ENCODE measurements at regions not wholly inside any gene's neighbourhood (a gene's known extent, or its start where the extent isn't known, plus 50 kb on each side); places are given as distances from the start of the nearest gene placed in this dataset.
"Not testable (repeated sequence)": the region's sequence is repeated elsewhere in the genome, so short reads cannot be mapped to it uniquely, and the experiment has no call there.

DNA sequence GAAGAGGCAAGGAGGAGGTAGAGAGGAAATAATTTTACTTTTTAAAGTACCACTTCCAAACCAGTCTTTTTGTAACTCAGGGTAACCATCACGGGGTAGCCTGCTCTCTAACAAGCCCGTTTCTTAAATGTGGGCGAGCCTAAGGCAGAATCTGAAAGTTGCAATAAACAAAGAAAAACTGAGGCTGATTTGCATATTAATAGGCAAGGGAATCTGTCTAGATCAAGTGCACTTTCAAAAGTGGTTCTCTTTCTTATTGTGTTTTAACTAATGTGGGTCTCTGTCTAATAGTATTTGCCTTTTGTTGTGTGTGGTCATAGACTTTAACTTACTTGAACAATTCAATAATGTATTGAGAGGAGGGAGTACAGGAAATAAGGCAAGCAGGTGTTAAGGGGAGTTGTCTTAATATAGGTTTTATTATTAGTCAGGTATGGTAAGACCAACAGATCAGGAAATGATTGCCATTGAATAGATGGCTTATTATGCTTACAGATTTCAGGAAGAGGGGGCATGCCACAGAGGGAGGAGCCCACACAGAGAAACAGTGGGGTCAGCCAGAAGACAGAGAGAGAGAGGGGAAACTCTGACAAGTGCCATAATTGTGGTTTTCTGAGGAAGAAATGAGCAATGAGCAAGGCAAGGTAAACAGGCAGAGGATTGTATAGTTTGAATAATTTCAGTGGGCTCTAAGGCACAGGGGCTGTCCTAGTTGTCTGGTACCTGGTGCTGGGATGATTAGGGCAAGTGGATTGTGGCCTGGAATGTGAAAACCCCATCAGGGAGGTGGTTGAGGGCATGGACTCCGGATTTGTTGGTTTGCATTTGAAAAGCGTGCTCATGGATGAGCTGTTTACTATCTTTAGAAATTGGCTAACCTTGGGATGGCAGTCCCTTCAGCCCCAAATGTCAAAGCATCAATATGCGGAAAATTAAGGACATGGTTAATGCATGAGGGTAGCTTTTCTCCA, 237.2 kb downstream of the TOX3 start:
- CTCF ChIA-PET = no interaction called here
- H3K36me3 ChIP-seq (ENCODE audit: control insufficient read depth in 4 of 4, insufficient read depth in 4 of 4, low read length in 3 of 4) = no peaks in the 10 kb centered on the region
- POLR2A ChIA-PET = no interaction called here
- WGBS (ENCODE audit: insufficient coverage) = 68% methylated on average over 5 of the region's 6 CpGs
- peaks cover 0 to 2% (median 0%) of the 10 kb centered on the region in 5 experiments for H3K9me3 ChIP-seq (ENCODE audit: control extremely low read depth in 1 of 5, control insufficient read depth in 4 of 5, insufficient read depth in 2 of 5, low read depth in 1 of 5, low read length in 4 of 5)
- no peak for DNase-seq
- H3K4me1 ChIP-seq (ENCODE audit: control extremely low read depth in 1 of 4, control insufficient read depth in 4 of 4, insufficient read depth in 4 of 4, low read length in 3 of 4) = no peaks in the 10 kb centered on the region
- no peaks in the 10 kb centered on the region for H3K27me3 ChIP-seq (replicated peaks in 2 of 5; ENCODE audit: control insufficient read depth in 4 of 5, insufficient read depth in 5 of 5, low read length in 4 of 5)
- no peak overlapping the region for H3K4me3 ChIP-seq (ENCODE audit: control insufficient read depth in 1 of 7, extremely low read depth in 1 of 7, insufficient read depth in 4 of 7, low read depth in 2 of 7, low read length in 6 of 7)
- no peak overlapping the region for H3K27ac ChIP-seq (ENCODE audit: insufficient read depth in 1 of 2, low read depth in 1 of 2, low read length in 2 of 2, poor library complexity in 1 of 2, severe bottlenecking in 2 of 2)

DNA sequence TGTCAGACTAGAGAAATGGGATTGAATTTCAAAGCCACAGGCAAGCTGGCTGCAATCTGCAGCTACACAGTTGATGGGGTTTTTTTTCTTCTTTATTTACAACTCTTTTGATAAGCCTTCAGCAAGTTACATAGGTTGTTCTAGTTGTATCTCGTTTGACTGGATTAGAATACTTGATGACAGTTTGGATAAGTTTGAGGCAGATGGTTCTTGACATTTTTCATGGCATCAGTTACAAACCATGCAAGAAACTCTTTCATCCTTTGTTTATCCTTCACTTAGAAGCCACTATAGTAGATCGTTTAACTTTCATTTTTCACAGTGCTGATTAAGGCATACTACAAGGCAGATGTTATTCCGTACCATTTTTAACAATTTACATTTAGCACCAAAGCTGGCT, 238.9 kb downstream of the TOX3 start:
- no peak for DNase-seq
- ChIA-PET POLR2A (no interaction called here), CTCF (no interaction called here)
- Histone ChIP-seq H3K4me3 (ENCODE audit: control insufficient read depth in 1 of 7, extremely low read depth in 1 of 7, insufficient read depth in 4 of 7, low read depth in 2 of 7, low read length in 6 of 7) (no peak overlapping the region), H3K27ac (ENCODE audit: insufficient read depth in 1 of 2, low read depth in 1 of 2, low read length in 2 of 2, poor library complexity in 1 of 2, severe bottlenecking in 2 of 2) (no peak overlapping the region), H3K4me1 (ENCODE audit: control extremely low read depth in 1 of 4, control insufficient read depth in 4 of 4, insufficient read depth in 4 of 4, low read length in 3 of 4) (no peaks in the 10 kb centered on the region), H3K27me3 (replicated peaks in 2 of 5; ENCODE audit: control insufficient read depth in 4 of 5, insufficient read depth in 5 of 5, low read length in 4 of 5) (no peaks in the 10 kb centered on the region), H3K9me3 (ENCODE audit: control extremely low read depth in 1 of 5, control insufficient read depth in 4 of 5, insufficient read depth in 2 of 5, low read depth in 1 of 5, low read length in 4 of 5) (no peaks in the 10 kb centered on the region), H3K36me3 (ENCODE audit: control insufficient read depth in 4 of 4, insufficient read depth in 4 of 4, low read length in 3 of 4) (no peaks in the 10 kb centered on the region)
- WGBS (ENCODE audit: insufficient coverage) = 88% methylated on average over 2 of the region's 3 CpGs

DNA sequence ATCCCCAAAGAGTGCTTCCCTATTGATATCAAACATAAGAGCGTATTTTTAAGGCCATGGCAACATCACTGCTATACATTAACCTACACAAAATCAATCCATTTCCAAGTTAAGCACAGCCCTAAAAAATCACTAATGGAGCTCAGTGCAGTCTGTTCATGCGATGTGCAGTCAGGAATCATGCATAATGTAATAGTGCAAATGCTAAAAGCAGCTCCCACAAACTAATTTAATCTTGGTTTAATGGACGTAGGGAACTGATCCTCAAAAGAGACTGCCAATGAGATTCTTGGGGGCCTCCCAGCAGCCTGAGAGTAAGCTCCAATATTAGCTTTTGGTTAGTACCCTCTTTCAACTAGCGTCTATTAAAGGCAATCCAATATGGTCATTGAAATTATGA, 245.9 kb downstream of the TOX3 start:
- Histone ChIP-seq H3K9me3 (ENCODE audit: control extremely low read depth in 1 of 5, control insufficient read depth in 4 of 5, insufficient read depth in 2 of 5, low read depth in 1 of 5, low read length in 4 of 5) (no peaks in the 10 kb centered on the region), H3K4me3 (ENCODE audit: control insufficient read depth in 1 of 7, extremely low read depth in 1 of 7, insufficient read depth in 4 of 7, low read depth in 2 of 7, low read length in 6 of 7) (no peak overlapping the region), H3K27ac (ENCODE audit: insufficient read depth in 1 of 2, low read depth in 1 of 2, low read length in 2 of 2, poor library complexity in 1 of 2, severe bottlenecking in 2 of 2) (no peak overlapping the region), H3K27me3 (replicated peaks in 2 of 5; ENCODE audit: control insufficient read depth in 4 of 5, insufficient read depth in 5 of 5, low read length in 4 of 5) (no peaks in the 10 kb centered on the region), H3K4me1 (ENCODE audit: control extremely low read depth in 1 of 4, control insufficient read depth in 4 of 4, insufficient read depth in 4 of 4, low read length in 3 of 4) (no peaks in the 10 kb centered on the region), H3K36me3 (ENCODE audit: control insufficient read depth in 4 of 4, insufficient read depth in 4 of 4, low read length in 3 of 4) (no peaks in the 10 kb centered on the region)
- POLR2A ChIA-PET = no interaction called here
- 89% methylated on average over 3 of the region's 4 CpGs for WGBS (ENCODE audit: insufficient coverage)
- CTCF ChIA-PET = no interaction called here
- no peak for DNase-seq

- Histone ChIP-seq H3K27me3 (replicated peaks in 2 of 5; ENCODE audit: control insufficient read depth in 4 of 5, insufficient read depth in 5 of 5, low read length in 4 of 5) (no peaks in the 10 kb centered on the region), H3K9me3 (ENCODE audit: control extremely low read depth in 1 of 5, control insufficient read depth in 4 of 5, insufficient read depth in 2 of 5, low read depth in 1 of 5, low read length in 4 of 5) (no peaks in the 10 kb centered on the region), H3K4me1 (ENCODE audit: control extremely low read depth in 1 of 4, control insufficient read depth in 4 of 4, insufficient read depth in 4 of 4, low read length in 3 of 4) (no peaks in the 10 kb centered on the region), H3K27ac (ENCODE audit: insufficient read depth in 1 of 2, low read depth in 1 of 2, low read length in 2 of 2, poor library complexity in 1 of 2, severe bottlenecking in 2 of 2) (no peak overlapping the region), H3K4me3 (ENCODE audit: control insufficient read depth in 1 of 7, extremely low read depth in 1 of 7, insufficient read depth in 4 of 7, low read depth in 2 of 7, low read length in 6 of 7) (no peak overlapping the region), H3K36me3 (ENCODE audit: control insufficient read depth in 4 of 4, insufficient read depth in 4 of 4, low read length in 3 of 4) (no peaks in the 10 kb centered on the region)
- no peak for DNase-seq
- CTCF ChIA-PET = no interaction called here
- POLR2A ChIA-PET = no interaction called here
Measured at GRCh38 chr16:52298769-52299168, 248.2 kb downstream of the TOX3 start.

DNA sequence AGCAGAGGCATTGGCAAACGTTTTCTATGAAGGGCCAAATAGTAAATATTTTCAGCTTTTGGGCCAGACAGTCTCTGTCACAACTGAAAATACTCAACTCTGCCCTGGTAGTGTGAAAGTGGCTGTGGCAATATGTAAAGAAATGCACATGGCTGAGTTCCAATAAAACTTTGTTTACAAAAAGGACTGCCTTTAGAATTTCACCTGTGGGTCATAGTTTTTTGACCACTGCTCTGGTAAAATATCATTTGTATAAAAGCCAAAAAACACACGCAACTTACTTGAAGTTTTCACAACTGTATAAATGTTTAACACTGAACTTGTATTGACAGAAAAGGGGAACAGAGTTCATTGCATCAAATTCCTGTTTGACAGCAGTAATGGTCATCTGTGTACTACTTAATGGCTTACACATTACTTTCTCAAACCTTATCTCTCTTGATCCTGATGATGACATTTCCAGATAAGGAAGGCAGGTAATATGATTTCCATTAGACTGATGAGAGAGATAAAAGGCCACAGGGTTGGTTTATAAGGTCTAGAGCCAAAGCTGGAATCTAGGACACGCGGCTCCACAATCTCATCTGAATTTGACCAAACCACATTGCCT, 250.1 kb downstream of the TOX3 start:
- H3K36me3 ChIP-seq (ENCODE audit: control insufficient read depth in 4 of 4, insufficient read depth in 4 of 4, low read length in 3 of 4); H3K9me3 ChIP-seq (ENCODE audit: control extremely low read depth in 1 of 5, control insufficient read depth in 4 of 5, insufficient read depth in 2 of 5, low read depth in 1 of 5, low read length in 4 of 5); H3K27me3 ChIP-seq (replicated peaks in 2 of 5; ENCODE audit: control insufficient read depth in 4 of 5, insufficient read depth in 5 of 5, low read length in 4 of 5); H3K27ac ChIP-seq (ENCODE audit: insufficient read depth in 1 of 2, low read depth in 1 of 2, low read length in 2 of 2, poor library complexity in 1 of 2, severe bottlenecking in 2 of 2); H3K4me3 ChIP-seq (ENCODE audit: control insufficient read depth in 1 of 7, extremely low read depth in 1 of 7, insufficient read depth in 4 of 7, low read depth in 2 of 7, low read length in 6 of 7); H3K4me1 ChIP-seq (ENCODE audit: control extremely low read depth in 1 of 4, control insufficient read depth in 4 of 4, insufficient read depth in 4 of 4, low read length in 3 of 4); CTCF ChIA-PET; DNase-seq; POLR2A ChIA-PET: not testable (repeated sequence)
- WGBS (ENCODE audit: insufficient coverage) = 67% methylated on average over 1 of the region's 4 CpGs

GRCh38 chr16:52296076-52296475, 250.9 kb downstream of the TOX3 start:
- no peak for DNase-seq

DNA sequence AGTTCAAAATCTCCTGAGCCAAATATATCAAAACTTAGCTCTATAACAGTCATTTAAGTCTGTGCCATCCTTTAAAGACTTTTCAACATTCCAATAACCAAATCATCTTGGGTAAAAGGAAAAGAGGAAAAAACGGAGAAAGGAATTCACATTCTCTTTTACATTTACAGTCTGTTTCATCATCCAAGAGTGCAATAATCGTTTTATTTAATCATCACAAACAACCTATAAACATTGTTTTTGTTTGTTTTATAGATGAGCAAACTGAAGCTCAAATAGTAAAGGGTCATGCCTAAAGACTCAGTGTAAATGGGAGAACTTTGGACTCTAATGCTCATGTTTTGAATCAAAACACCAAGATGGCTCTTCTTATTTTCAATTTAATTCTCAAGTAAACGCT, 252.3 kb downstream of the TOX3 start:
- H3K4me3 ChIP-seq (ENCODE audit: control insufficient read depth in 1 of 7, extremely low read depth in 1 of 7, insufficient read depth in 4 of 7, low read depth in 2 of 7, low read length in 6 of 7) = no peak overlapping the region
- WGBS (ENCODE audit: insufficient coverage) = 100% methylated on average over 1 of the region's 3 CpGs
- no peaks in the 10 kb centered on the region for H3K36me3 ChIP-seq (ENCODE audit: control insufficient read depth in 4 of 4, insufficient read depth in 4 of 4, low read length in 3 of 4)
- H3K4me1 ChIP-seq (ENCODE audit: control extremely low read depth in 1 of 4, control insufficient read depth in 4 of 4, insufficient read depth in 4 of 4, low read length in 3 of 4) = no peaks in the 10 kb centered on the region
- no peaks in the 10 kb centered on the region for H3K9me3 ChIP-seq (ENCODE audit: control extremely low read depth in 1 of 5, control insufficient read depth in 4 of 5, insufficient read depth in 2 of 5, low read depth in 1 of 5, low read length in 4 of 5)
- ChIA-PET CTCF (no interaction called here), POLR2A (no interaction called here)
- H3K27me3 ChIP-seq (replicated peaks in 2 of 5; ENCODE audit: control insufficient read depth in 4 of 5, insufficient read depth in 5 of 5, low read length in 4 of 5) = no peaks in the 10 kb centered on the region
- DNase-seq = no peak
- no peak overlapping the region for H3K27ac ChIP-seq (ENCODE audit: insufficient read depth in 1 of 2, low read depth in 1 of 2, low read length in 2 of 2, poor library complexity in 1 of 2, severe bottlenecking in 2 of 2)

More at GRCh38 chr16:52296076-52296475, 250.9 kb downstream of the TOX3 start:
- ChIA-PET POLR2A (no interaction called here), CTCF (no interaction called here)
- WGBS (ENCODE audit: insufficient coverage) = 100% methylated on average over 1 of the region's 2 CpGs
- Histone ChIP-seq H3K9me3 (ENCODE audit: control extremely low read depth in 1 of 5, control insufficient read depth in 4 of 5, insufficient read depth in 2 of 5, low read depth in 1 of 5, low read length in 4 of 5) (no peaks in the 10 kb centered on the region), H3K27me3 (replicated peaks in 2 of 5; ENCODE audit: control insufficient read depth in 4 of 5, insufficient read depth in 5 of 5, low read length in 4 of 5) (no peaks in the 10 kb centered on the region), H3K4me1 (ENCODE audit: control extremely low read depth in 1 of 4, control insufficient read depth in 4 of 4, insufficient read depth in 4 of 4, low read length in 3 of 4) (no peaks in the 10 kb centered on the region), H3K36me3 (ENCODE audit: control insufficient read depth in 4 of 4, insufficient read depth in 4 of 4, low read length in 3 of 4) (no peaks in the 10 kb centered on the region), H3K27ac (ENCODE audit: insufficient read depth in 1 of 2, low read depth in 1 of 2, low read length in 2 of 2, poor library complexity in 1 of 2, severe bottlenecking in 2 of 2) (no peak overlapping the region), H3K4me3 (ENCODE audit: control insufficient read depth in 1 of 7, extremely low read depth in 1 of 7, insufficient read depth in 4 of 7, low read depth in 2 of 7, low read length in 6 of 7) (no peak overlapping the region)

All from common myeloid progenitor, CD34-positive (primary cell).